NCI-H2029 (cell line): ENCODE measurements at regions not wholly inside any gene's neighbourhood (a gene's known extent, or its start where the extent isn't known, plus 50 kb on each side); places are given as distances from the start of the nearest gene placed in this dataset.

ENCODE experiments used
- DNase-seq: peaks from one replicate; lab custom pipeline; 2025; lab: John Stamatoyannopoulos, UW

DNA sequence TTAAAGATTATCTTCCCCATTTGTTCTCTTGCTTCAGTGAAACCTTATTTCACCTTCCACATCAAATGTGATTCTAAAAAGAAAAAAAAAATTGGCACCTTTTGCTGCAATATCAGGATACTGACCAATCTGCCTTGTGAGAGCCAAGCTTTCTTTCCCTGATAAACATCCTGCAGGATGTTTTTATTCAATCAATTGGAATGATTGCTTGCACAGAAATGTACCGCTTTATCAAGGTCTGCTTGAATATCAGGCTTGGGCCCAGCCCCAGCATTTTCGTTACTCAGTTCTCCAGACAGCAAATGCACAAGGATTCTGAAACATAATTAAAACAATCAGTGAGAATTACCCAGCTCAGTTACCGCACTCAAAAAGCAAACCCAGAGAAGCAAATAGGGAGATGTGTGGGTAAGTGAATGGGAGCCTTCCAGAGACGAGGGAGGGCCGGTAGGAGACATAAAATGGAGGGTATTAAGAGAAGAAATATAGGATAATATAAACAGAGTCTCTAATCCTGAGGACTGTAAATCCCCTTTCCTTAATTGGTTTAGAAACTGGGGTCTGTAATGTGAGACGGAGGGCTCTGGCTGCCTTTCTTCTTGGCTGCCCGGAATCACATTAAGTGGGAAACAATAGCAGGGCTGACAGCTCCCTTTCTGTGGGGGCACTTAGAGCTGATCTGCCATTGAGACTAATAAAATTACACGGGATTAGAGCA lies 291.8 kb downstream of the ICOS start:
- DNase-seq: no peak

DNA sequence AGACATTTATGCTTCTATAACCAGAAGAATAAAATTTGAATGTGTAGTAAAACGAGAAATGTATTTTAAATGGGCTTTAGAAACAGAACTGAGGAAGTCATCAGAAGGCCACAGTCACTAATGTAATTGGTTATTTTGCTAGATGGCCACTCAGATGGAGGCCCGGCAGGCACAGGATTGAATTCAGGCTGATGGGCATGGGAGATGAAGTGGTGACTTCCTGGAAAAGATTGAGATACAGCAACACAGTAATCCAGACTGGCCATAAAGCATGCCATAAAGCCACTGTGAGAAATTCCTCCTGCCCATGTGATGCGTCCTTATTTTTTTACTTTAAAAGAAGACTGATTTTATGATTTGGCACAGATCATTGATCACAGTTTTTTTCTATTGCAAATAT lies 297.7 kb downstream of the ICOS start:
- DNase-seq: no peak

DNA sequence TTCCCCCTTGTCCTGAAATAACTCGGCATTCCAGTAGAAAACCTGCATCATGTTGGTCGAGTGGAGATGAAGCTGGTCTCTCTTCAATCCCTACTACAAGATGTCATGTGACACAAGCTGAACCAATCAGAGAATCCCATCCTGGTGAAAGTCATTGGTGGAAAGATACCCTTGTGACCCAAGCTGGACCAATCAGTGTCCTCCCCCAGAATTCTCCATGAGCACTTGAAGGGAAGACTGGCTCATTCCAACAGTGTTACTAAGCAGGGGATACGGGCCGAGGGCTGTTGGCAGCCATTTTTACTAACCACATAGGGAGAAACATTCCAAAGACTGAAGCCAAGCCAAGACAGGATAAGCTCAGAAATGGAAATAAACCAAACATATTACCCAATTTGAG lies 298.3 kb downstream of the ICOS start:
- DNase-seq: no peak

DNA sequence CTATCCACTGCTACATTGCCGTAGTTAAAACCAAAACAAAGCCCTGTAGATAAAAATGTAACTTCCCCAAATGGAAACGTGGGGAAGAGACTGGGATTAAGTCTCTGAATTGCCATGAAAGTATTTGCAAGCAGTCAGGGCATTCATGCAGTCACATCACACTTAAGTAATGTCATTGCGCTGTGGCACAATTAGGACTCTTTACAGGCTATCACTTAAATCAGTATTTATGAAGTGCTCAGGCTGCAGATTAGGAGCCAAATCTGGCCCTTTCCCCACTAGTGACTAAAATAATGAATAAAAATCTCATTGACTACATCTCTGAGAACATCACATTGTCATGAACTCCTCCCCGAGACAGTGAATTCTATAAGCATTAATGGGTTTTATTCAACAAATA lies 300.9 kb downstream of the ICOS start:
- DNase-seq: no peak

DNA sequence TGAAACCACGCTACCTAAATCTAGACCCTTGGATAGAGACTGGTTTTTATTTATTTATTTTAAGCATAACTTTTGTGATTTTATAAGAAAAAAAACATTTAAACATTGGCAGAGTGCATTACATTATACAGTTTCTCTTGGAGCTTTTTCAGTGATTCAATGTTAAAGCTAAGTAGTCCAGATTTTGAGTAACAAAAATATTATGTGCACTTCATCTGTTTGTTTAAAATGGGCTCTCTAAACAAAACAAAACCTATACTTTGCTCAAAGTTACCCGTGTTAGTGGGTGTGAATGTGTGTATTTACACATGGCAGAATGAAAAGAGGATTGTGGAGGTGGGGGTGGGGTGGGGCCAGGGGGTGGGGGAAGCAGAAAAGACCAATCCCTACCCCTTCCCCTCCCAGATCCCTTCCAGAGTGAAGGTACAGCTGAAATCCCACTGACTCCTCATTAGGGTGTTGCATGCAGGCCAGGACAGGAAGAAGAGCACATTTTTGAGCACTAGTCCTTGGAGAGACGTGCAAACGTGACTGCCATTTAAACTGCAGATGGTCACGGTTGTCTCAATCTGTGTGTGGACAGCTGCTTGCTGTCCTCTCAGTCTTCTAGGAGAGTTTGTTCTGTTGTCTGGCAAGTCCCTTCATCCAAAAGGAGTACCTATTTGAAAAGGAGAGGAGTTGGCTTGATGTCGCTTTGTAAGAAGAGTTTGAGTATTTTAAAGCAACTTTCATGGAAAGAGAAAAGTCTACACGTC lies 303.0 kb downstream of the ICOS start:
- no peak for DNase-seq

DNA sequence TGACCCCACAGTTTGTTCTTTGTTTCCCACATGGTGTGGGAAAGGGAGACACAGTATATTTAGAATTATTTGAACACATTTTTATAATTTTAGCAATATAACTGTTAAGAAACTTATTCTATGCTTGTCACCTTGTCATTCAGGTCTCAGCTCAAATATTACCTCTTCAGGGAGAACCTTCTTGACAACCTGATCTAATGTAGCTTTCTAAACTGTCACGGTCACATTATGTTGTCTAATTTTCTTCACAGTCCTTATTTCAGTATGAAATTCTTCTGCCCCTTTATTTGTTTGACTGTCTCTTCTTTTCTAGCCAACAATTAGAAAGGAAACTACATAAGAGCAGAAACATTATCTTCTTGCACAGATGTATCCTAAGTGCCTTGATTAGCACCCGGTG lies 304.3 kb upstream of the PARD3B start:
- no peak for DNase-seq

DNA sequence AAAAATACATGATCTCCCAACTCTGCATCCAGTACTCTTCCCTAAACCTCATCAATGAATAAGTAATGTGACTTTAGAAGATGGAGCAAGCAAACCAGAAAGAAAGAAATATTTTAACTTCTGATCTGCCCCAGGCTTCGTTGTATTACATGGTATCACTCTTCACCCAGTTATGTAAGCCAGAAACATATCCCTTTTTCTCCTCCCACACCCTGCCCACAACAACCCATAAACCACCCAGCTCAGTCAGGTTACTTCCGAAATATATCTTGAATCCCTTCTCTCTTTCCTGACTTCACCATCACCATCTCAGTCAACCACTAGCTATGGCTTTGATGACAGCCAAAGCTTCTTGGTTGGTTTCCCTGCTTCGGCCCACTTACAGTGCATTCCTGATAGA lies 295.8 kb upstream of the PARD3B start:
- DNase-seq: no peak

DNA sequence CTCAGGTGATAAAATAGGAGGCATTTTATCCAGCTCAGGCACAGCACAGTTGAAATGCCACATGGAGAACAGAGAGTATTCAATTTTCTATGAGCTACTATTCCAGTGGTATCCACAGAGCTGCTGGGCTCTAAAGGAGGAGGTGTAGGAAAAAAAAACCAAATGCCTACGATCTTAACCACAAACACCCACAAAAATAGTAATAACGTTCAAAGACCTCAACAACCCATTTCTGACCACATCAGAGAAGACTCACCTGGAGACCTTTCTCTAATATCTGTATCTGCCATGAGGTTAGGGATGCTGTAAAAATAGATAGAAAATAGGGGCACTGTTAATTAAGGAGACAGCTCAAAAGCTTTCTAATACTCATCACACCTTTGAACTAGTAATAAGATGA lies 294.6 kb upstream of the PARD3B start:
- DNase-seq: no peak

DNA sequence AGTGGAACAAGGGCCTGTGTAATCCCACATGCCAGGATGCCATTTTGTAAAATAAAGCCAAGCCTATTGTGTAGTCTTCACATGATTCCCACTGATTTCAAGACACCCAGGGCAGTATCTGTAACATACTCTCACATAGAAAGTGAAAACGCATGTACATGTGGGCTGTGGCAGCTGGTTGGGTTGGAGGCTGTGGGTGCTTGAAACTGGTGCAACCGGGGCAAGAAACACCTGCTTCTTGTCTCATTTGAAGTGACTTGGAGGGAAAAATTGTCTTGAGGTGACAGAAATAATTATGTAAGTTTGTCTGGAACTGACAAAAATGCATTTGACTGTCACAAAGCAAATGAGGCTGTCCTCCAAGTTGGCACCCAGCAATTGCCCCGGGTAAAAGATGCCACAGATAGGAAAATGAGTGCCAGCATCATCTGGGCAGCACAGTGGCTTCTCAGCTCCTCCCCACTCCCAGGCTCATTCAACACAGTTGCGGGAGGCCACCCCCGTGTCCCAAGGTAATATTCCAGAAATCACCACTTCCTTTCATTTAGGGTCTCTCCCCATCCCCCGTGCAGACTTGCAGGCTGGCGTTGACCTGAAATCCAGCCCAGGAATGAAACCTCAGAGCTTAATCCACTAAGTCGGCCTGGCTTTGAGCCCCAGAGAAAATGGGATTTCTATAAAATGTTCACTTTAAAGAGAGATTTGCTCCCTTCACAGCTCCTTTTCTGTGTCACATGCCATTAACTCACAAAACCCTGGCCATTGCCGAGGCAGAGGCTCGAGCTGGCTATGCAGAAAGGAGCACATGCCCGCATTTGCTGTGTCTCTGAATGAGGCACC lies 293.9 kb upstream of the PARD3B start:
- DNase-seq: no peak

DNA sequence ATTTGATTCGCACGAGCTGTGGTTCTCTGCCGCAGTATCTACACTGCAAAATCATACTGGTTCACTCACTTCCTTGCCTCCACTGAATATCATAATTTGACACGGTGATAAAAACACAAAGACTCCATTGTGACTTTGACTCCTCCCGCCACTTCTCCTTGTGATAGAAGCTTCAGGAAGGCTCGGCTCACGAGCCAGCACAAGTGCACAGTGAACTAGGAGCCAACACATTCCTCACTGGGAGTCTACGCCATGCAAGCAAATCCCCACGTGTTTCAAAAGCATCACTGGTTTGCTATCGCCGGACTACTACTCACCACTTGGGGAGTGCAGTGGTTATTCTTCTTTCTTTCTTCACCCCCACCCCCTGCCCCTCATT lies 293.3 kb upstream of the PARD3B start:
- no peak for DNase-seq

DNA sequence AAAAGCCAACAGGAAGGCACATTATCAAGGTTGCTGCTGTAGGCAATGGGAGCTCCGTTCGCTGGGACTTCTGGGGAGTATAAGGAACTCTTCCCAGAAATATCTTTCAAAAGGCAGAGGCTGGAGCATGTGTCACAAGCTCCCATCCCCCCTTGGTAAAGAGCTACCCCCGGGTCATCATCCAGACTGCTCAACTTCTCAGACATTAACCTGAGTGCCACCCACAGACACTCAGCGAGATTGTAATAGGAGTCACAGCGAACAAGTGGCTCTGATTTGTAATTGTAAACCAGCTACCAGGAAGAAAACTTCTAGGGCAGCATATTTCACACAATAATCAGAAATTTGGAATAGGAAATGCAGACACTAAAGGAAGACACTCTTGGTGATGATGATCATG lies 290.2 kb upstream of the PARD3B start:
- no peak for DNase-seq

DNA sequence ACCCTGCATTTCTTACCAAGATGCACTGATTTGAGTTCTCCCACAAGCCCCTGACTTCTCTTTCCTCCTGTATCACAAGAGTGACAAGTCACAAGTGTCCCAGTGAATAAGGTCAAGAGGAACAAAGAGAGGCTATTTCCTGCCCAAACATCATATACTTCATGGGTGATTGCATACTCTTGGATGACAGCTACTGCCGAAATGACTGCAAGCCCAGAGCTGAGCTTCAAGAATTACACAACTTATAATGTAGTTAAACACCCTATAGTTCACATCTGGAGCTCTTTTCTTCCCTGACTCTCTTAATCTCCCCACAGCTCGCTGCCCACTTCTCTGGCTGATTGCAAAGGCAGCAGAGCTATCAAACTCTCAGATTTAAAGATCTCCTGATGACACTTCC lies 289.7 kb upstream of the PARD3B start:
- DNase-seq: no peak

DNA sequence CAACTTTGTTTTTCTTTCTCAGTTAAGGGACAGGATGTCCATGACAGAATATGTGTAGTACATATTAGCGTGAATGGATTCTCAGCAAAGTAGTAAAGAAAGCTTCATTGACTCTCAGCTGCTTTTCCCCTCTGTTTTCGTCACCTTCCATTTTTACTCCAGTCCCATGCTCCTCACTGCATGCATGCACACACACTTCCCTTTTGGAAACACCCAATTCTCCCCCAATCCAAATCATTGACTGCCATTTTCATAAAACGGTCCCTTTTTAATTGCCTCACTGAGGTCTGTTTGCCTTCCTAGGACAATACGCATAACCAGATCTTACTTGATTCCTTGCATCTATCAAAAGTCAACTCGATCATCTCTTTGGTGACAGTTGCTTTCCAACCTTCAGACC lies 287.5 kb upstream of the PARD3B start:
- no peak for DNase-seq

DNA sequence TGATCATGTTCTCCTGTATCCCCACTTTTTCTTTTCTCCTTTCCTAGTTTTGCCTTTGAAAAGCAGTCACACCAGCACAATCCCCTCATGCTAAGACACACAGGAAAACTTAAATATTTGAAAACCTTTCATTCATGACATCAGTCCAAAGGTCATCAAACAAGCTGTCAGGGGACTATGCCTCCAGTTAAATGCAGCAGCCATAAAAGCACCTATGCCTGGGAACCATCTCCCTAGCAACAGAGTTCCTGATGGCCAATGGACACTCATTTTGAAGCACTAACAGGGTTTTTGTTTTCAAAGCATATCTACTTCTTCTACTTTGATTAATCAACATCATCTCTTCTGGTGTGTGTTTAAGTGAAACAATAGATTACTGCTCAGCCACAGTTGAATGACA lies 286.4 kb upstream of the PARD3B start:
- DNase-seq: no peak

DNA sequence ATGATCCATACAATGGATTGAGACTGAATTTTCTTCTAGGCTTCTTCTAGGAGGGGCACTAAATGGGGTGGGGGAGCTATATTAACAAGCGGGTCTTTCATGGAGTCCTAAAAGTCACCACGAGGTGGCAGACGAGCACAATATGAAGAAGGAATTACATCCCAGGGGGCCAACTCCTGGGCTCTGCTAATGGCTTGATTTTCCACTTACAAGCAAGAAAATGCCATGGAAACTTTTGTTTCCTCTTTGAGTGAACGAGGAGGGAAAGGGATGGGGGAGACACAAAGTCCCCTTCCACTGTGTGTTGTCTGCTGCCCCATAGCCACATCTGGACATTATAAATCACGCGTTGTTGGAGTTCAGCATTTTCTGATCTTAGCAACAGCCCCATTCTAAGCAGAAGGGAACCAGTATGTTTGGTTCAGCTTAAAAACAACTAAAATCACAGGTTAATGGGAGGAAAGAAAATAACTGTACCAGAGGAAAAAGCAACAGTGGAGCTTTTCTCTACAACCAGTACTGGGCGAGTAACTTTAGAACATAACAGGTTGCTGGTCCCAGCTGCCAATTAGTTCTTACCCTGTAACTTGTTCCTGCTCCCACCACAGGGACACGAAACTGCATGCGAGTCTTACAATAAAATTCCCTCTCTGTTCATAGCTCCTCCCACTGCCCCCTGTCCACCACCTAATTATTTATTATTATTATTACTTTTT lies 285.0 kb upstream of the PARD3B start:
- DNase-seq: no peak

DNA sequence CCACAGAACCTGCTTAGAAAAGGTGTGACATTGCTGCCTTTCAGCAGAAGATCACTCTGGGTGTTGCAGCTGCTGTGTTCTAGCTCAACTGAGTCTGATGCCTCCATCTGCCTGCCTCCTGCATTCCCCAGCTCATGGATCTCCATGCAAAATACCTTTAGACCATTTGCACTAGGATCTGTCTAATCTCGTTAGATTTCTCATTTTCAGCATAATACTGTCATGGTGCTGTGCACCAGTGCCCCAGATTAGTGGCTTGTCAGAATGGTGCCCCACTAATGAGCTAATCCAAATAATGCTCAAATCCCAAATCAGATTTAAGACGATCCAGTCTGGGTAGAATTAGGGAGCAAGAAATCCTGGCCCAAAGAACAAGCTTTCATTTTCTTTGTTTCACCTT lies 284.4 kb upstream of the PARD3B start:
- no peak for DNase-seq

DNA sequence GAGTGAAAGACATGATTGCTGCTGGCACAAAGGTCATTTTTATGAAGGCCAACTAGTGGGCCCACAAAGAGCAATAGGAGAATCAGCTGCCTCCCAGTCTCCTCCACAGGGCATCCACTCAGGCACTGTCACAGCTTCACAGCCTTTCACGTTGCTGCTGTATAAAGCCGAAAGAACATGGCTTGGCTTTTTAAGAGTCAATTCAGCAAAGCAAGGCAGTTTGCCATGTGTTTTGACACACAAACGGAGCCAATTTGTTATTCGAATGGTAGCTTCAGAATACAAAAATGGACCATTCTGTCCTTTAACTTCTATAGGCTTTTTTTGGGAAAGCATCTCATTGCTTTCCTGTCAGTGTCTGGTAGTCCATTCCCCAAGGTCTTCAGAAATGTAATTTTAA lies 283.4 kb upstream of the PARD3B start:
- DNase-seq: no peak

DNA sequence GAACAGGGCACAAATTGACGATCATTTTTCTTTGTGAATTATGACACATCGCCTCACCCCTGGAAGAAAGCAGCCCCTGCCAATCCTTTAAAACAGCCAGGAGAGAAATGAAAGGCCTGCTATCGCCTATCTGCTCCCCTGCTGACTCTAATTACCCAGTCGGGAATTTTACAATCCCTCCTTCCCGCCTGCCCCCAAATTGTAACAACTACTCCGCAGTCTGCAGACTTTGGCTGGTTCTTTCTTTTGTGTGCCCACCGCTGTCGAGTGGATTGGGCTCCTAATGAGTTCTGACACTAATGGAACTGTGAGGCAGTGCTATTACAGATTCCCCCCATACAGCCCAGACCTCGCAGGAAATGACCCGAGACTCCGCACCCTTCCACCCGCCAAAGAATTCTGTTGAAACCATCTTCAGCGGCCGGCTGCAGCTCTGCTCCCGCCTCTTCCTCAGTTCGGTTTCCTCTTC lies 281.2 kb upstream of the PARD3B start:
- DNase-seq: no peak

DNA sequence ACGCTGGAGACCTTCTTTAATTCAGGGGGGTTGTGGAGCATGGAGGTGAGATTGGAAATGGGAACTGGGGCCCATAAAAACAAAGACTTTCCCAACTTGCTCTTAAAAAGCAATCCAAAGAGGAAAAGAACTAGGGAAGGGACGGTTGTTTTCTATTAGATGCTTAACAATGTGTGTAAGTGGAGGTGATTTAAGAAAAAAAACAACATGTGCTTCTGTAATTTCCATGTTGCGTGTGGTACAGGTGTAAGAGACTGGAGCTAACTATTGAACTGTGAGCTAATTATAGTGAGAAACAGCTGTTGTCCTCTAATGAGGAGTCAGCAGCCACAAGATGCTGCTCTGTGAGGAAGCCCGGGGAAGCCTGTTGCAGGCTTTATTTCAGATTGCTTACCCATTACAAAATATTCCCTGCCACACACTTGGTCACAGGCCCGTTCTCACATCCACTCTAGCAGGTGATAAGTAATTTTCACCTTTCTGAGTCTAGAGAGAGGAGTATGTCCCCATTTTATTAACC lies 280.6 kb upstream of the PARD3B start:
- DNase-seq: no peak

DNA sequence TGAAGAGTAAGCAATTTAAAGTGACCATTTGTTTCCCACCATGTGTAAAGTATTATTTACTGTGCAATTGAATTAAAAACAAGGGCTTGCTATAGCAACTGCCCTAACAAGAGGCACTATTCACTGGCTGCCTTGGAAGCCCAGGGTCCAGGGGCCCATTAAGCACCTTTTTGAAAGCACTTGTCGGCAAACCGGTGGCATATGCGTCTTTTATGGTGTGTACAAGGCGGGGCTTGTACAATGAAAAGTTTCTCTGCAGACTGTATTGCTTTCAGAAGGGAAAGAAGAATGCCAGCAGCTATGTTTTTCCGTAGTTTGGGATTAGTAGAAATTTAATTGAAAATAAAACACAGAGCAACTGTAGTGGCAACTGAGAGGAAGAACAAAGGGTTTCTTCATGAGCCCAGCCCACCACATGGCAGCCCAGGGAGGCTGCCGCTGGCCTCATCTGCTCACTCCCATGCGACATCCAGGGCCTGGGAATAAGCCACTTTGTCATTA lies 279.5 kb upstream of the PARD3B start:
- DNase-seq: no peak

DNA sequence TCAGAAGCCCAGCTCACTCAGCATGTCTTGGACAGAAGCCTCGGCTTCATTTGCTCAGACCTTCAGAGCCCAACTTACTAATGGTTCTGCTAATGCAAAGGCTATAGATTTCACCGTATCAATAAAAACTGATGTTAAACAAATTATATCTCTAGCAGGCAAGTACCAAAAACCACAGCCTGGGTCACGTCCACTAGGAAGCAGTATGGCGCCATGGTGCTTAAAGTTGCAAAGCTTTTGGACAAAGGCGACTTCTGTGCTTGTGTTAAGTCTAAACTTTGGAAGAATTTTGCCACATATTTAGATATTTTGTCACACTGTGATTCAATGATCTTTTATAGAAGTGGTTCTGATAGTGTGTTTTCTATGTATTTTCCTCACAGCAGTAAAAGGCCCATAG lies 276.8 kb upstream of the PARD3B start:
- DNase-seq: no peak

DNA sequence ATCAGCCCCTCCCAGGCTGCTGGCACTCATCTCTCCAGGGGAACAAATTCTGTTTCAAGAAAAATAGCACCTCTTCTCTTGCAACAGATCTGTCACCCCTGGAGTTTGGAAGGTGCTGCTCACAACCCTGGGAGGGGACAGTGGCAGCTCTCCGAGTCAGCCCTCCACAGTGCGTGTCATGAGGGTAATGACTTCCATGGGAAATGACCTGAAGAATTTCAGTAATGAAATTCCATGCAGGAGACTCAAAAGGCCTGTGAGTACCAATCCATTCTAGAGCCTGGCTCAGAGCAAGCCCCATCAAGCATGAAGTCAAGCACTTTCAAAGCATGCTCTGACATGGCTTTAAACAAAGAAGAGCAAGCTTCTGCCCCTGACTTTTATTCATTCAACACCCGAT lies 276.3 kb upstream of the PARD3B start:
- no peak for DNase-seq
